ENCODE measurements at regions not wholly inside any gene's neighbourhood (a gene's known extent, or its start where the extent isn't known, plus 50 kb on each side); places are given as distances from the start of the nearest gene placed in this dataset.
"Not testable (repeated sequence)": the region's sequence is repeated elsewhere in the genome, so short reads cannot be mapped to it uniquely, and the experiment has no call there.

DNA sequence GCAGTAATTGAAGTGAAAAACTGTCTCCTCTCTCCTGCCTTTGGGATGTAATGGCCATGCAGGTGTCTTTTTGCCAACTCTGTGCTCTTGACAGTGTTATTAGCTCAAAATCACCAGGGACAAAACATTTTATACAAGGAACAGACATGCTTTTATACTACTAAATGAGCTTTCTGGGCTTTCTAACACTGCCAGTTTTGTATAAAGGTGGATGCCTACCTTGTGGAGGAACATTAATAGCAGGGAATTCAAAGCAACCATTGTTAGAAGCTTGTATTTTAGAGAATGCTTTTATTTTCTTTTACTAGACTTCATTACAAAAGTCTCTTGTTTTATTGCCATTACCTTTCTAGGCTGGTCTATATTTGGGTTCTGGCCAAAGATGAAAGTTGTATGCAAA is 54.7 kb upstream of the ARSJ start:
- H3K9ac ChIP-seq (ENCODE audit: low read depth, low read length): no peak overlapping the region
- no peaks in the 10 kb centered on the region for H3K4me1 ChIP-seq (ENCODE audit: insufficient read depth, low read length)
- no peaks in the 10 kb centered on the region for H3K36me3 ChIP-seq (ENCODE audit: insufficient read depth, low read length)
- no peaks in the 10 kb centered on the region for H3K9me3 ChIP-seq (ENCODE audit: control insufficient read depth, insufficient read depth, low read length)

GRCh38 chr4:114036426-114036825 is 57.0 kb upstream of the ARSJ start:
- H3K9me3 ChIP-seq (ENCODE audit: control insufficient read depth, insufficient read depth, low read length): no peaks in the 10 kb centered on the region
- H3K36me3 ChIP-seq (ENCODE audit: insufficient read depth, low read length): no peaks in the 10 kb centered on the region
- H3K4me1 ChIP-seq (ENCODE audit: insufficient read depth, low read length): no peaks in the 10 kb centered on the region
- no peak overlapping the region for H3K9ac ChIP-seq (ENCODE audit: low read depth, low read length)

DNA sequence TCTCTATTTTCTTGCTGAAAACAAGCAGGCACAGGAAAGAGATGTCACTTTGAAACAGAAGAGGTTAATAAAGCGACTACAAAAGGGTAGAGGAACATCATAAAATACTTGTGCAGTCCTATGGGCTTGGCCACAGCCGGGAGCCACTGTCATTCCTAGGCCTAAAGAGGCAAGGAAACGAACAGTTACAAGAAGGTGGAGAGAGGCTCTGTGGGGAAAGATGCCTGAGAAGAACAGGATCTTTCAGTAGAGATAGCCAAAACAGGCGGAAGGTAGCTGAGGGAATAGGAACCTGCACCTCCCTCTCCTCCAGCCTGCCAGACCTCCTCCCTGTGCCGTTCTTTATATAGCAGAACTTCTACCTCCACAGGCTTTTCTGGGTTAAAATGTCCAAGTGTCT is 57.4 kb upstream of the ARSJ start:
- no peaks in the 10 kb centered on the region for H3K9me3 ChIP-seq (ENCODE audit: control insufficient read depth, insufficient read depth, low read length)
- no peak overlapping the region for H3K9ac ChIP-seq (ENCODE audit: low read depth, low read length)
- H3K36me3 ChIP-seq (ENCODE audit: insufficient read depth, low read length): no peaks in the 10 kb centered on the region
- H3K4me1 ChIP-seq (ENCODE audit: insufficient read depth, low read length): no peaks in the 10 kb centered on the region

GRCh38 chr4:114037988-114038387 is 58.5 kb upstream of the ARSJ start:
- Histone ChIP-seq H3K9ac (ENCODE audit: low read depth, low read length) (no peak overlapping the region), H3K9me3 (ENCODE audit: control insufficient read depth, insufficient read depth, low read length) (no peaks in the 10 kb centered on the region), H3K36me3 (ENCODE audit: insufficient read depth, low read length) (no peaks in the 10 kb centered on the region), H3K4me1 (ENCODE audit: insufficient read depth, low read length) (no peaks in the 10 kb centered on the region)

DNA sequence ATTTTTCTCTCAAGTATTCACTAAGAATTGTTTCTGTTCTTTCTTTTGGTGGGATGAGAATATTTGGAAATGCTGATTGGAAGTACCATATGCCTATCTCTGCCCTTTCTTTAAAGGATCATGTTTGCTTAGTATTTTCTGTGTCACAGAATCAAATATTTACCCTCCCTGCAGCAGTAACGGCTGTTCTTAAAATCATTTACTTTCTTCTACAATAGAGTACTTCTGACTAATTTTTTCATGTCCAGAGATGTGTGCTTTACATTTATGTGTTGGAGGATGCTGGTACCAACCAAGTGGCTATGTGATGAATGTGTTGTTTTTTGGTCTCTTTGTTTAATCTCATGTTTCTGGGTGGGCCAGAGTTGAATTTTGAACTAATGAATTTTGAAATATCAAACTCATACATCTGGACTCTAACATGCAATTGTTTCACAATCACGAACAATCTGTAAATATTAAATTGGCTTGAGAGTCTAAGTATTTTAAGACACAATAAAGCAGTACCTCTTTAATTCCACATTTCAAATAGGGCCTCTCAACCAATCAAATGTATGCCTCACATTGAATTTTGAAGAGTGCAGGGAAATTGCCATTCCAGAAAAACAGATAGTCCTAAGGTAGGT is 59.4 kb upstream of the ARSJ start:
- no peaks in the 10 kb centered on the region for H3K4me1 ChIP-seq (ENCODE audit: insufficient read depth, low read length)

GRCh38 chr4:114040319-114041116 is 61.1 kb upstream of the ARSJ start:
- H3K36me3 ChIP-seq (ENCODE audit: insufficient read depth, low read length): no peaks in the 10 kb centered on the region
- no peak overlapping the region for H3K9ac ChIP-seq (ENCODE audit: low read depth, low read length)
- H3K9me3 ChIP-seq (ENCODE audit: control insufficient read depth, insufficient read depth, low read length): no peaks in the 10 kb centered on the region
- no peaks in the 10 kb centered on the region for H3K4me1 ChIP-seq (ENCODE audit: insufficient read depth, low read length)

More for the DNA sequence above, 59.4 kb upstream of the ARSJ start:
- Histone ChIP-seq H3K9ac (ENCODE audit: low read depth, low read length) (no peak overlapping the region), H3K9me3 (ENCODE audit: control insufficient read depth, insufficient read depth, low read length) (no peaks in the 10 kb centered on the region), H3K36me3 (ENCODE audit: insufficient read depth, low read length) (no peaks in the 10 kb centered on the region)

GRCh38 chr4:114041117-114041475 is 61.6 kb upstream of the ARSJ start:
- Histone ChIP-seq H3K9me3 (ENCODE audit: control insufficient read depth, insufficient read depth, low read length) (no peaks in the 10 kb centered on the region), H3K36me3 (ENCODE audit: insufficient read depth, low read length) (no peaks in the 10 kb centered on the region), H3K9ac (ENCODE audit: low read depth, low read length) (no peak overlapping the region), H3K4me1 (ENCODE audit: insufficient read depth, low read length) (no peaks in the 10 kb centered on the region)

GRCh38 chr4:114043116-114043515 is 63.7 kb upstream of the ARSJ start:
- Histone ChIP-seq H3K9ac (ENCODE audit: low read depth, low read length) (no peak overlapping the region), H3K9me3 (ENCODE audit: control insufficient read depth, insufficient read depth, low read length) (no peaks in the 10 kb centered on the region), H3K4me1 (ENCODE audit: insufficient read depth, low read length) (no peaks in the 10 kb centered on the region), H3K36me3 (ENCODE audit: insufficient read depth, low read length) (no peaks in the 10 kb centered on the region)

- H3K36me3 ChIP-seq (ENCODE audit: insufficient read depth, low read length); H3K4me1 ChIP-seq (ENCODE audit: insufficient read depth, low read length); H3K9ac ChIP-seq (ENCODE audit: low read depth, low read length); H3K9me3 ChIP-seq (ENCODE audit: control insufficient read depth, insufficient read depth, low read length): not testable (repeated sequence)
These were observed 64.9 kb upstream of the ARSJ start for GRCh38 chr4:114044351-114044750.

DNA sequence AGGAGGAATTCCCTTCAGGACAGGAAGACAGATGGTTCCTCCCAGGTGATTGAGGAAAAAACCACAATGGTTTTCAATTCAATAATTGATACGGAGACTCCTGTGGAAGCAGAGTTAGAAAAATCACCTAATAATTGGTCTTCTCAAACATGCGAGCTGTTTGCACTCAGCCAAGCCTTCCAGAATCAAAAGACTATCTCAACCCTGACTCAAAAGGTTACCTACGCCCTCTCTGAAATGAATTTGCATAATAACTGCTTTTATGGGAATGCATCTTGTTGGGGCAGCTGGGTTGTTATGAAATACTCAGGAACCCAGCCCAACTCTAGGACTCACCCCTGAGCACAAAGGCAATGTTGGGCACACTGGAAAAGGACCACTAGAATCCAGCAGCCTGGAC is 66.9 kb upstream of the ARSJ start:
- Histone ChIP-seq H3K9ac (ENCODE audit: low read depth, low read length) (no peak overlapping the region), H3K4me1 (ENCODE audit: insufficient read depth, low read length) (no peaks in the 10 kb centered on the region), H3K9me3 (ENCODE audit: control insufficient read depth, insufficient read depth, low read length) (no peaks in the 10 kb centered on the region), H3K36me3 (ENCODE audit: insufficient read depth, low read length) (no peaks in the 10 kb centered on the region)

- not testable (repeated sequence) for H3K36me3 ChIP-seq (ENCODE audit: insufficient read depth, low read length); H3K4me1 ChIP-seq (ENCODE audit: insufficient read depth, low read length); H3K9me3 ChIP-seq (ENCODE audit: control insufficient read depth, insufficient read depth, low read length); H3K9ac ChIP-seq (ENCODE audit: low read depth, low read length)
These were observed 68.7 kb upstream of the ARSJ start for GRCh38 chr4:114048154-114048553.

DNA sequence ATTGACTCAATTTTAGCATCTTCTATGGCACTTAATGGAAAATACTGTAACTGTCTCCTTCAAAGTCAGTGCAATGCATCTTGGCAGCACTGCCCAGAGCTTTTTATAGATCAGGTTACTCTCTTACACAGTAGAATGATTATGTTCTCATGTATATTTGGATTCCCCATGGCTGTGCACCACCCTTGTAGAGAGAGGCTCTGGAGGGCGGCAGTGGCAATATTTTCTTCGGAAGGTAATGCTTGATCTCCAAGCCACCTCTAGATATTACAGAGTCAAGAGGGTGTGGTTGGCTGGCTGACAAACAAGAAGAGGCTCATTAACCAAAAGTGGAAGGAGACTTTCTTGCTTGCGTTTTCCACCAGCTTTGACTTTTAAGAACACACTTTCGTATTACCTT is 72.8 kb upstream of the ARSJ start:
- no peaks in the 10 kb centered on the region for H3K9me3 ChIP-seq (ENCODE audit: control insufficient read depth, insufficient read depth, low read length)
- no peaks in the 10 kb centered on the region for H3K36me3 ChIP-seq (ENCODE audit: insufficient read depth, low read length)
- H3K9ac ChIP-seq (ENCODE audit: low read depth, low read length): no peak overlapping the region
- H3K4me1 ChIP-seq (ENCODE audit: insufficient read depth, low read length): no peaks in the 10 kb centered on the region

DNA sequence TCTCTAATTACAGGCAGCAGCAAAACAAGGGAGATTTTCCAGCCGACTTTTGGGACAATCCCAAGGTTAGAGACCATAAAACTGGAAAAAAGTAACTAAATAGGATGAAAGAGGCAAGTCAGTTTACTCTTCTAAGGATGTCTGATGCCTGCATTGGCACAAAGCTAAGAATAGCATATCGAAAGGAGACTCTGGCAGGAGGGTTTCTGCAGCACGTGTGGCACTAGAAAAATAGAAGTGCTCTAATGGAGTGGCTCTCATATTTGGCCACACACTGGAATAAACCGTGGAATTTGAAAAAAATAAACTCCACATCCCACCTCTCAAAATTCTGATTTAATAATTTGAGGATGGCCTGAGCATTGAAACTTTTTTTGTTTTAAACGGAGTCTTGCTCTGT is 77.2 kb upstream of the ARSJ start:
- Histone ChIP-seq H3K4me1 (ENCODE audit: insufficient read depth, low read length) (no peaks in the 10 kb centered on the region), H3K9me3 (ENCODE audit: control insufficient read depth, insufficient read depth, low read length) (peaks cover 3% of the 10 kb centered on the region; the same call in 1 of the 2 replicates), H3K36me3 (ENCODE audit: insufficient read depth, low read length) (no peaks in the 10 kb centered on the region; the same call in 1 of the 2 replicates), H3K9ac (ENCODE audit: low read depth, low read length) (no peak overlapping the region)

DNA sequence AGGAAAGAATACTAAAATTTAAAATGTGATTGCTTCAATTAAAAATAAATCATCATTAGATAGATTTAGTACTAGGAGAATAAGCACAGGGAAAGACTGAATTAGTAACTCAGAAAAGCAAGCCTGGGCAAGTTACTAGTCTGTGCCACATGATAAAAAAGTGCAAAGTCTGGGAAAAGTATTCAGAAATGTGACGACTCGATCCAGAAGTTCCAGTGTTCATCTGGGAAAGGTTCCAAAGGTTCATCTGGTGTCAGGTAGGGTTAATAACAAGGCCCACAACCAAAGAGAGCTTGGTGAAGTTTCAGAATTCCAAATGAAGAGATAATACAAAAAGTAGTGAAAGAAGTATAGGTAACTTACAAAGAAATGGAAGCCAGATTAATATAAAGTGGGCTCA is 78.3 kb upstream of the ARSJ start:
- no peak overlapping the region for H3K9ac ChIP-seq (ENCODE audit: low read depth, low read length)
- H3K4me1 ChIP-seq (ENCODE audit: insufficient read depth, low read length): no peaks in the 10 kb centered on the region
- no peaks in the 10 kb centered on the region; the same call in 1 of the 2 replicates for H3K36me3 ChIP-seq (ENCODE audit: insufficient read depth, low read length)
- peaks cover 3% of the 10 kb centered on the region; the same call in 1 of the 2 replicates for H3K9me3 ChIP-seq (ENCODE audit: control insufficient read depth, insufficient read depth, low read length)

DNA sequence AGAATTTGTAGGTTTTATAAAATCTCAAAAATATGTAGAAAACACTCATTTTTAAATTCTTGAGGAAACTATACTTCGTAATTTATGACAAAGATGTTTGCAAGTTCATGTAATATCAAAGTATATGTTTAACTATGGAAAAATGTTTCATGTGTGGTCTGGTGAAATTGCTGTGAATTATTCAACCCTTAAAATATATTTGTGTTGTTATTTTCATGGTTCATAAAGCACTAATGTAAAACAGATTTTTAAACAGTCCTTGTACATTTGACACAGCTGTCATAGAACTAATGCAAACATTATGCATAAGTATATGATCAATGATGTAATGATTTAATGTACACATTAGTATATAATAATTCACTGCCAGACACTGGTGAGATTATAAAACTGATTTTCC is 83.1 kb upstream of the ARSJ start:
- Histone ChIP-seq H3K4me1 (ENCODE audit: insufficient read depth, low read length) (no peaks in the 10 kb centered on the region), H3K9ac (ENCODE audit: low read depth, low read length) (no peak overlapping the region), H3K36me3 (ENCODE audit: insufficient read depth, low read length) (no peaks in the 10 kb centered on the region; the same call in 1 of the 2 replicates), H3K9me3 (ENCODE audit: control insufficient read depth, insufficient read depth, low read length) (peaks cover 3% of the 10 kb centered on the region; the same call in 1 of the 2 replicates)

All from ES-I3 (cell line).